Skin epidermis (tissue), 12 donors: ENCODE measurements at regions not wholly inside any gene's neighbourhood (a gene's known extent, or its start where the extent isn't known, plus 50 kb on each side); places are given as distances from the start of the nearest gene placed in this dataset.
"Not testable (repeated sequence)": the region's sequence is repeated elsewhere in the genome, so short reads cannot be mapped to it uniquely, and the experiment has no call there.

ENCODE experiments used
- H3K27ac ChIP-seq, 21 experiments: fragments of 200-600 bp; sonication (generic) in 11 of 21; one replicate each; pipeline ENCODE4 v1.5.0; 2020; ENCODE audit warnings: mild to moderate bottlenecking in 3 of 21, inconsistent platforms in 2 of 21, moderate library complexity in 2 of 21
- H3K4me3 ChIP-seq, 7 experiments: fragments of 200-600 bp; sonication (generic) in 2 of 7; one replicate each; pipeline ENCODE4 v1.5.0; 2020; ENCODE audit warnings: inconsistent platforms in 2 of 7, mild to moderate bottlenecking in 2 of 7, moderate library complexity in 1 of 7

- Histone ChIP-seq H3K27ac (no peak overlapping the region), H3K4me3 (no peak overlapping the region)
These were observed 126.1 kb upstream of the FAM20C start for GRCh38 chr7:66296-66695.

GRCh38 chr7:66741-67140 is 125.6 kb upstream of the FAM20C start:
- H3K4me3 ChIP-seq: no peak overlapping the region
- H3K27ac ChIP-seq: no peak overlapping the region

- H3K27ac ChIP-seq: peak overlapping the region in 1 of 21 experiments; percentile 58
- H3K4me3 ChIP-seq: no peak overlapping the region
These were observed 124.5 kb upstream of the FAM20C start for GRCh38 chr7:67661-68395.

- H3K4me3 ChIP-seq: no peak overlapping the region
- H3K27ac ChIP-seq: peak overlapping the region in 3 of 21 experiments; percentile 20 to 69 (median 58)
These were observed 123.7 kb upstream of the FAM20C start for GRCh38 chr7:68629-69028.

GRCh38 chr7:69052-69451 is 123.3 kb upstream of the FAM20C start:
- H3K4me3 ChIP-seq, H3K27ac ChIP-seq: not testable (repeated sequence)

- H3K27ac ChIP-seq, H3K4me3 ChIP-seq: not testable (repeated sequence)
These were observed 122.8 kb upstream of the FAM20C start for GRCh38 chr7:69499-70123.

- not testable (repeated sequence) for H3K27ac ChIP-seq, H3K4me3 ChIP-seq
These were observed 122.2 kb upstream of the FAM20C start for GRCh38 chr7:70207-70606.

GRCh38 chr7:70989-71388 is 121.4 kb upstream of the FAM20C start:
- peak overlapping the region in 1 of 21 experiments; percentile 30 for H3K27ac ChIP-seq
- not testable (repeated sequence) for H3K4me3 ChIP-seq

- H3K4me3 ChIP-seq: not testable (repeated sequence)
These were observed 119.9 kb upstream of the FAM20C start for GRCh38 chr7:72266-73057.

GRCh38 chr7:73058-73331 is 119.4 kb upstream of the FAM20C start:
- not testable (repeated sequence) for H3K4me3 ChIP-seq, H3K27ac ChIP-seq

More at GRCh38 chr7:72266-73057, 119.9 kb upstream of the FAM20C start:
- peak overlapping the region in 1 of 21 experiments; percentile 42 for H3K27ac ChIP-seq

- H3K4me3 ChIP-seq: not testable (repeated sequence)
- H3K27ac ChIP-seq: peak overlapping the region in 1 of 21 experiments; percentile 21
These were observed 118.3 kb upstream of the FAM20C start for GRCh38 chr7:74008-74540.

GRCh38 chr7:75511-75910 is 116.9 kb upstream of the FAM20C start:
- not testable (repeated sequence) for H3K4me3 ChIP-seq, H3K27ac ChIP-seq

- H3K4me3 ChIP-seq: not testable (repeated sequence)
These were observed 116.2 kb upstream of the FAM20C start for GRCh38 chr7:76202-76601.

GRCh38 chr7:76829-77395 is 115.5 kb upstream of the FAM20C start:
- H3K27ac ChIP-seq, H3K4me3 ChIP-seq: not testable (repeated sequence)

More at GRCh38 chr7:76202-76601, 116.2 kb upstream of the FAM20C start:
- H3K27ac ChIP-seq: not testable (repeated sequence)

GRCh38 chr7:78862-79261 is 113.5 kb upstream of the FAM20C start:
- H3K4me3 ChIP-seq, H3K27ac ChIP-seq: not testable (repeated sequence)

GRCh38 chr7:79400-80055 is 112.8 kb upstream of the FAM20C start:
- H3K27ac ChIP-seq, H3K4me3 ChIP-seq: not testable (repeated sequence)

- no peak overlapping the region for H3K4me3 ChIP-seq
These were observed 111.9 kb upstream of the FAM20C start for GRCh38 chr7:80259-81067.

GRCh38 chr7:81068-81925 is 111.1 kb upstream of the FAM20C start:
- no peak overlapping the region for H3K27ac ChIP-seq
- no peak overlapping the region for H3K4me3 ChIP-seq

More at GRCh38 chr7:80259-81067, 111.9 kb upstream of the FAM20C start:
- H3K27ac ChIP-seq: no peak overlapping the region
